ENCODE measurements at regions not wholly inside any gene's neighbourhood (a gene's known extent, or its start where the extent isn't known, plus 50 kb on each side); places are given as distances from the start of the nearest gene placed in this dataset.

DNA sequence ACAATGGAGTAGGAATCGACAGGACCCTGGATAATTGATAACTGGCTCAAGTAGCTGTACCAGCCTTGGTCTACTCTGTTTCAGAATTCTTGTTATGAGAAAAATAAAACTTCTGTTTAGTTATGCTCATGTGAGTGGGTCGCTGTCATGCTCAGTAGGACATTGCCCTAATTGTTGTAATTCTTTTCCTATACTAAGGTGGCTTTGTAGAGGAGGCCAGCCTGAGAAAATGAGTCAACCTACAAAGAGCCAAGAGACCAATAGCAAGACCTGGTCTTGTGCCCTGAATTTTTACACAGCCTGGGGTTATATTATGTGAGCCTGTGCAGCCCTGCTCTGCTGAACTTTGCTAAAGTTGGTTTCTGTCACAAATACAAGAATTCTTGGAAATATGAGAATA lies 238.4 kb downstream of the MEIS1 start:
- CTCF ChIA-PET, result no interaction called here
- WGBS (ENCODE audit: insufficient coverage), result 57% methylated on average over 1 of the region's 2 CpGs
- Histone ChIP-seq H3K27ac (ENCODE audit: low read length in 2 of 2) (no peak overlapping the region), H3K9ac (ENCODE audit: low read length) (no peak overlapping the region), H3K4me2 (replicated peaks; ENCODE audit: low read depth, low read length, poor library complexity, severe bottlenecking) (no peak overlapping the region), H3K36me3 (replicated peaks in 1 of 2; ENCODE audit: control extremely low read depth in 1 of 2, control insufficient read depth in 1 of 2, extremely low read depth in 1 of 2, insufficient read depth in 2 of 2, low read length in 1 of 2) (no peaks in the 10 kb centered on the region), H3K9me3 (ENCODE audit: control extremely low read depth in 1 of 3, control insufficient read depth in 2 of 3, insufficient read depth in 1 of 3, low read length in 2 of 3) (no peaks in the 10 kb centered on the region), H3K4me3 (ENCODE audit: control extremely low read depth in 1 of 5, extremely low read depth in 1 of 5, insufficient read depth in 1 of 5, low read depth in 2 of 5, low read length in 4 of 5) (no peak overlapping the region), H3K27me3 (replicated peaks in 1 of 4; ENCODE audit: control extremely low read depth in 1 of 4, control insufficient read depth in 3 of 4, insufficient read depth in 4 of 4, low read length in 3 of 4) (no peaks in the 10 kb centered on the region), H3K79me2 (ENCODE audit: control insufficient read depth, insufficient read depth, low read length) (no peaks in the 10 kb centered on the region), H3K4me1 (ENCODE audit: control insufficient read depth in 2 of 2, insufficient read depth in 2 of 2, low read length in 2 of 2) (no peaks in the 10 kb centered on the region), H2AFZ (ENCODE audit: insufficient read depth, low read depth, low read length, poor library complexity, severe bottlenecking) (no peak overlapping the region), H4K20me1 (ENCODE audit: control insufficient read depth, insufficient read depth, low read length, poor library complexity, severe bottlenecking) (no peaks in the 10 kb centered on the region)
- Mint-ChIP-seq H3K27ac (no peak overlapping the region), H3K4me3 (no peak overlapping the region), H3K9me3 (ENCODE audit: insufficient read depth) (no peaks in the 10 kb centered on the region), H3K4me1 (no peaks in the 10 kb centered on the region), H3K27me3 (no peaks in the 10 kb centered on the region)
- TF ChIP-seq EZH2 (IDR thresholded peaks at IDR 0.05; ENCODE audit: borderline replicate concordance, insufficient read depth, low read depth, low read length, poor library complexity, severe bottlenecking), result no peak
- TF ChIP-seq, protein P1, sequence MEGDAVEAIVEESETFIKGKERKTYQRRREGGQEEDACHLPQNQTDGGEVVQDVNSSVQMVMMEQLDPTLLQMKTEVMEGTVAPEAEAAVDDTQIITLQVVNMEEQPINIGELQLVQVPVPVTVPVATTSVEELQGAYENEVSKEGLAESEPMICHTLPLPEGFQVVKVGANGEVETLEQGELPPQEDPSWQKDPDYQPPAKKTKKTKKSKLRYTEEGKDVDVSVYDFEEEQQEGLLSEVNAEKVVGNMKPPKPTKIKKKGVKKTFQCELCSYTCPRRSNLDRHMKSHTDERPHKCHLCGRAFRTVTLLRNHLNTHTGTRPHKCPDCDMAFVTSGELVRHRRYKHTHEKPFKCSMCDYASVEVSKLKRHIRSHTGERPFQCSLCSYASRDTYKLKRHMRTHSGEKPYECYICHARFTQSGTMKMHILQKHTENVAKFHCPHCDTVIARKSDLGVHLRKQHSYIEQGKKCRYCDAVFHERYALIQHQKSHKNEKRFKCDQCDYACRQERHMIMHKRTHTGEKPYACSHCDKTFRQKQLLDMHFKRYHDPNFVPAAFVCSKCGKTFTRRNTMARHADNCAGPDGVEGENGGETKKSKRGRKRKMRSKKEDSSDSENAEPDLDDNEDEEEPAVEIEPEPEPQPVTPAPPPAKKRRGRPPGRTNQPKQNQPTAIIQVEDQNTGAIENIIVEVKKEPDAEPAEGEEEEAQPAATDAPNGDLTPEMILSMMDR (IDR thresholded peaks at IDR 0.05), result no peak
- DNase-seq (no peak), ATAC-seq (ENCODE audit: low read depth) (no peak)
- intact Hi-C loops (cut with micrococcal nuclease), result no loop called here
- POLR2A ChIA-PET, result no interaction called here

DNA sequence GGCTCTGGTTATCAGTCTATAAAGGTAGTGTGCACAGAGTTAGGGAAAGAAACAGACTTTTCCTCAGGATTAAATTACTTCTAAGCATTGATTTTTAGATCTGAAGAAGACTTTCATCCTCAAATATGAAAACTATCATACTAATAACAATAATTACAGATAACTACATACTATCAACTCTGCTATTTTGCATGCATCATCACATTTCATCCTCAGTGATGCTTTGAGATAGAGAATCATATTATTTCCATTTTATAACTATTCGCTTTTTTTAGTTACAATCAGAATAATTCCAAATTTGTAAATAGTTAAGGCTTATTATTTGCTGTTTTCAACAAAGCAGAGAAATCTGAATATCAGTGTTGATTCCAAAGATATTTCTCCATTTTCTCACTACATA lies 239.2 kb downstream of the MEIS1 start:
- POLR2A ChIA-PET, result no interaction called here
- Mint-ChIP-seq H3K9me3 (ENCODE audit: insufficient read depth) (no peaks in the 10 kb centered on the region), H3K4me3 (no peak overlapping the region), H3K27me3 (no peaks in the 10 kb centered on the region), H3K27ac (no peak overlapping the region), H3K4me1 (no peaks in the 10 kb centered on the region)
- Histone ChIP-seq H3K4me1 (ENCODE audit: control insufficient read depth in 2 of 2, insufficient read depth in 2 of 2, low read length in 2 of 2) (no peaks in the 10 kb centered on the region), H3K4me3 (ENCODE audit: control extremely low read depth in 1 of 5, extremely low read depth in 1 of 5, insufficient read depth in 1 of 5, low read depth in 2 of 5, low read length in 4 of 5) (no peak overlapping the region), H3K79me2 (ENCODE audit: control insufficient read depth, insufficient read depth, low read length) (no peaks in the 10 kb centered on the region), H3K4me2 (replicated peaks; ENCODE audit: low read depth, low read length, poor library complexity, severe bottlenecking) (no peak overlapping the region), H4K20me1 (ENCODE audit: control insufficient read depth, insufficient read depth, low read length, poor library complexity, severe bottlenecking) (no peaks in the 10 kb centered on the region), H3K9me3 (ENCODE audit: control extremely low read depth in 1 of 3, control insufficient read depth in 2 of 3, insufficient read depth in 1 of 3, low read length in 2 of 3) (no peaks in the 10 kb centered on the region), H3K27ac (ENCODE audit: low read length in 2 of 2) (no peak overlapping the region), H3K36me3 (replicated peaks in 1 of 2; ENCODE audit: control extremely low read depth in 1 of 2, control insufficient read depth in 1 of 2, extremely low read depth in 1 of 2, insufficient read depth in 2 of 2, low read length in 1 of 2) (no peaks in the 10 kb centered on the region), H3K9ac (ENCODE audit: low read length) (no peak overlapping the region), H2AFZ (ENCODE audit: insufficient read depth, low read depth, low read length, poor library complexity, severe bottlenecking) (no peak overlapping the region), H3K27me3 (replicated peaks in 1 of 4; ENCODE audit: control extremely low read depth in 1 of 4, control insufficient read depth in 3 of 4, insufficient read depth in 4 of 4, low read length in 3 of 4) (no peaks in the 10 kb centered on the region)
- ATAC-seq (ENCODE audit: low read depth), result no peak
- WGBS (ENCODE audit: insufficient coverage), result no CpG with 5 or more reads among the region's 1 CpG
- intact Hi-C loops (cut with micrococcal nuclease), result no loop called here
- TF ChIP-seq, protein P1 (IDR thresholded peaks at IDR 0.05), result no peak
- TF ChIP-seq EZH2 (IDR thresholded peaks at IDR 0.05; ENCODE audit: borderline replicate concordance, insufficient read depth, low read depth, low read length, poor library complexity, severe bottlenecking), result no peak
- CTCF ChIA-PET, result no interaction called here
- no peak for DNase-seq
